ENCODE measurements at regions not wholly inside any gene's neighbourhood (a gene's known extent, or its start where the extent isn't known, plus 50 kb on each side); places are given as distances from the start of the nearest gene placed in this dataset.
"Not testable (repeated sequence)": the region's sequence is repeated elsewhere in the genome, so short reads cannot be mapped to it uniquely, and the experiment has no call there.

DNA sequence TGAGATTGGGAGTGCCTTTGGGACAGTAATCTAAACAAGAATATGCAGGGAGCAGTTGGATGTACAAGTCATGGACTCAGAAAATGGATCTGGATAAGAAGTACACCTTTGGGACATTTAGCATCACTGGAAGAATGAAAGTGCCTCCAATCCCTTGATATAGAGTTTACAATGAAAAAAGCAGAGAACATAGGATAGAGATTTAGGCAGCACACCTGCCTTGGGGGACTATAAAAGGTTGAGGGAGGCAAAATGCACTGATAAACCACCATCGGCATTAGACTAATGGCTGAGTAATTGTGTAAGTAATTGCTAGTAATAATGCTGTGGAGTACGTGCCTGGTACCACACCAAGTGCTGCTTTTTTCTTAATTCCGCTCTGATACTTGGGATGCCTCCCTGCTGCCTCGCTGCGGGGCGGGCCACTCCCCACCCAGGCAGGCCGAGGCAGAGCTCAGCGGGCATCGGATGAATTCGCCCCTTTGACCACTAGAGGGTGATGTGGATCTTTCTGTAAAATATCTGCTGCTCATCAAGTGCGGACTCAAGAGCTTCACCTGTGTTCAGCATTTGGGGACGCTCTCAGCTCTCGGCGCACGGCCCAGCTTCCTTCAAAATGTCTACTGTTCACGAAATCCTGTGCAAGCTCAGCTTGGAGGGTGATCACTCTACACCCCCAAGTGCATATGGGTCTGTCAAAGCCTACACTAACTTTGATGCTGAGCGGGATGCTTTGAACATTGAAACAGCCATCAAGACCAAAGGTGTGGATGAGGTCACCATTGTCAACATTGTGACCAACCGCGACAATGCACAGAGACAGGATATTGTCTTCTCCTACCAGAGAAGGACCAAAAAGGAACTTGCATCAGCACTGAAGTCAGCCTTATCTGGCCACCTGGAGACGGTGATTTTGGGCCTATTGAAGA is 99.9 kb downstream of the ANKRD18B start:
- DNase-seq (ENCODE audit: low read depth) = peak; percentile 50

DNA sequence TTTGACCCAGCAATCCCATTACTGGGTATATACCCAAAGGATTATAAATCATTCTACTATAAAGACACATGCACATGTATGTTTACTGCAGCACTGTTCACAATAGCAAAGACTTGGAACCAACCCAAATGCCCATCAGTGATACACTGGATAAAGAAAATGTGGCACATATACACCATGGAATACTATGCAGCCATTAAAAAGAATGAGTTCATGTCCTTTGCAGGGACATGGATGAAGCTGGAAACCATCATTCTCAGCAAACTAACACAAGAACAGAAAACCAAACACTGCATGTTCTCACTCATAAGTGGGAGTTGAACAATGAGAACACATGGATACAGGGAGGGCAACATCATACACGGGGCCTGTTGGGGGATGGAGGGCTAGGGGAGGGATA is 104.3 kb downstream of the ANKRD18B start:
- DNase-seq (ENCODE audit: low read depth) = not testable (repeated sequence)

DNA sequence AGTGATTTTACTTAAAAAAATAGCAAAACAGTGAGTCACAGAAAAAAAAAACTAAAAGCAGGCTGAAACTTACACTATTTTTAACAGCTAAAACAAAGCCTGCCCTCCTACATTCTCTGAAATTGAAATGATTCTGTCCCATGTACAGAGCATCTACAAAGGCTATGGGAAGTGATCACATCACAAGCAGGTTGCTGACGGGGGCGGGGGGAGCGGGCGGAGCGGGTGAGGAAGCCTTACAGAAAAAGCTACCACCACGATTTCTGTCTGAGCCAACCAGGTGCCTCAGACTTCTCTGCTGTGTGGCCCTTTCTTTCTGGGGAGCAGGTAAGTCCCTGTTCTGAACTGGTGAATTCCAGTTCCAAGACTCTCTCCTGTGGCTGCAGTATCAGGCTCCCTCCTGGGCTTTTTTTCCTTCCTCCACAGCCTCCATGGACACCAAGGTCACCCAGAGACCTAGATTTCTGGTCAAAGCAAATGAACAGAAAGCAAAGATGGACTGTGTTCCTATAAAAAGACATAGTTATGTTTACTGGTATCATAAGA is 104.9 kb downstream of the ANKRD18B start:
- DNase-seq (ENCODE audit: low read depth) = no peak

DNA sequence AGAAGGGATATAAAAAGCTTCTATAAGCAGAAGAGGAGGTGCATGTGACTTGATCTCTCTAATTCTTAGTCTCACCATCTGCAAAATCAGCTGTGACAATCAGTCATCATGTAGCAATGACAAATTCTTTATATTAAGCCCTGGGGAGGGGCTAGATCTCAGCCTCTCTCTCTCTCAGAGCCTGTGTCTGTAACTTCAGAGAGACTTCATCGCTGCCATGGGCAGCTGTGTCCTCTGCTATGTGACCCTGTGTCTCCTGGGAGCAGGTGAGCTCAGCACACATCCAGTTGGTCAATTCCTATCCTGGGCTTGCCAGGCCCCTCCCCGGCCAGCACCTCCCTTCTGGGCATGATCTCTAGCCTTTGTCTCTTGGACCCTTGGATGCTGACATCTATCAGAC is 109.6 kb downstream of the ANKRD18B start:
- no peak for DNase-seq (ENCODE audit: low read depth)

DNA sequence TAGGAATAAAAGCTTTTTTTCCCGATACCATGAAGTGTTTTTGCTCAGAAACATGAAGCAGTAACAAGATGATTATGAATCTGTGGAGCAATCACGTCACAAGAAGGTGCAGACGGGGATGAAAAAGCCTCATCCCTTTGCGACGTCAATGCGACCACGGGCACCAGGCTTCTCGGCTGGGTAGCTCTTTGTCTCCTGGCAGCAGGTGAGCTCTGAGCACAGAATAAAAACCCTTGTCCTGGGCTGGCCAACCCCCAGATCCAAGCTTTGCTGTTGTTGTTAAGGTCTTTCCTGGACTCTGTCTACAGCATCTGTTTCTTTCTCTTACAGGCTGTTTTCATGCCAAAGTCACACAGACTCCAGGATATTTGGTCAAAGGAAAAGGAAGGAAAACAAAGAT is 113.8 kb downstream of the ANKRD18B start:
- DNase-seq (ENCODE audit: low read depth) = no peak

DNA sequence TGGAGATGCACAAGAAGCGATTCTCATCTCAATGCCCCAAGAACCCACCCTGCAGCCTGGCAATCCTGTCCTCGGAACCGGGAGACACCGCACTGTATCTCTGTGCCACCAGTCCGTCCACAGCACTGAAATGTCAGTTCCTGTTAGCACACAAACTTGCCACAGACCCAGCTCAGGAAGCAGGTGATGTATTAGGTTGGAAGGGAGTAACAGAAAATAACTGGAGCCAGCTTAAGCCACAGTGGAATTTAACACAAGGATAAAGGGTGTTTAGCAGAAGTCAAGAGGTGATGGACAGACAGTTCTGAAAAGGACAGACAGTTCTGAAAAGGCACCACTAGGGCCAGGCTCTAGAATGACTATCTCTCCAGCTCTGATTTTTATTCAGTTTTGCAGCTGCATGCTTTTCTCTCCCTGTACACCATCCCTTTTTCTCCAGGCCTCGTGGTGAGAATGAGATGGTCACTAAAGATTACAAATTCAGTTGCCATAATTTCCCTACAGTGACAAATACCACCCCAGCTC is 114.4 kb downstream of the ANKRD18B start:
- no peak for DNase-seq (ENCODE audit: low read depth)

DNA sequence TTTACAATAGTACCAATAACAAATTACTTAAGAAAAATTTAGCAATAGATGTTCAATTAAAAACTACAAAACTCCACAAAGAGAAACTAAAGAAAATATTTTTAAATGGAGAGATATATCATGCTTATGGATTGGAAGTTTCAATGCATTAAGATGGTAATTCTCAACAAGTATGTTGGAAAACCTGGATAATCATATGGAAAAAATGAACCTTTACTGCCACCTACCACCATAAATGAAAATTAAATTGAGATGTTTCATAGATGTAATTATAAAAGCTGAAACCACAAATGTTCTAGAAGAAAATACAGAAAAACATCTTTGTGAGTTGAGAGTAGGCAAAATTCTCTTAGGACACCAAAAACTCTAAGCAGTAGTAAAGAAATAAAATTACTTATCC is 121.7 kb downstream of the ANKRD18B start:
- no peak for DNase-seq (ENCODE audit: low read depth)

DNA sequence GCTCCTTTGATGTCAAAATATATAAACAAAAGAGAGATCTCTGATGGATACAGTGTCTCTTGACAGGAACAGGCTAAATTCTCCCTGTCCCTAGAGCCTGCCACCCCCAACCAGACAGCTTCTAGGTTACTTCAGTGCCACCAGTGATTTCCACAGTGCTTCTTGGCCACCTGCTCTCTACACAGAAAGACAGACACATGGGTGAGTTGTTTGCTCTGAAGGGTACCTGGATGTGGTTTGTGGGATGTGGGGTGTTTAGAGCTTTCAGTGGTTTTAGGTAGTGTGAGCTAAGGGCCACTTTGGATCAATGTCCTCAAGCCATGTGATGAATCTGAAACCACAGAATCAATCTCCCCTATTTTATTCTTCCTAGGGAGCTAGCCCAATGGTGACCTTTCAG is 125.4 kb downstream of the ANKRD18B start:
- DNase-seq (ENCODE audit: low read depth) = no peak

DNA sequence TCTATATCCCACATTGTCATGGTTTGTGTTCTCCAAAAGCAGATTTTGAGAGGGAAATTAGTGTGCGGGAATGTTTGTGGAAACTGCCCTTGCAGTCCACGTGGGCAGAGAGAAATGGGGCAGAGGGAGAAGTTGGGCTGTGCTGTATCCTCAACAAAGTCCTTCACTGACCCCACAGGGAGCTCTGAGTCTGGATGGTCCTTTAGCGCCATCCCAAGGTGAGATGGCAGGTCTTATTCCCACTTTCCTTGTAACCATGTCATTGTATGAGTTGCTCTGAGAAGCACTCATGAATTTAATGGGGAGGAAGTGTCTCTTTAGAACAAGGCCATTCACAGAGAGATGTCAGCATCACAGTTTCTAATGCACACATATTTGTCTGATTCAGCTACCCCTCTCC is 127.1 kb downstream of the ANKRD18B start:
- no peak for DNase-seq (ENCODE audit: low read depth)

DNA sequence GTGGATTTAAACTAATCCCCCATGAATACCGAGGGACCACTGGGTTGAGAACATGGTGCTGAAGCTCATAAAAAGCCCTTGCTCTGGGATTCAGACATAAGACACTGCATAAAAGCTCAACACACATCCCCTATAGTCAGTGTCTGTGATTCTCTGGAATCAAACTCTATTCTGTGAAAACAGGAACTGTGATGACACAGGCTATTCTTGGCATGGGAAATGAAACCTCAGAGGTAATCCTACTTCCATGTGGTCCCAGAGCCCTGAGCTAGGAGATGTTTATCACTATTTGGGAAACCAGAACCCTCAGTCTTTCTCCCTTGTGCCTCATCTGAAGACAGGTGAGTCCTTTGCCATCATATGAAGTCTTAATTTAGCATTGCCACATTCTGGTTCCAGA is 135.4 kb upstream of the PRSS3 start:
- DNase-seq (ENCODE audit: low read depth) = no peak

DNA sequence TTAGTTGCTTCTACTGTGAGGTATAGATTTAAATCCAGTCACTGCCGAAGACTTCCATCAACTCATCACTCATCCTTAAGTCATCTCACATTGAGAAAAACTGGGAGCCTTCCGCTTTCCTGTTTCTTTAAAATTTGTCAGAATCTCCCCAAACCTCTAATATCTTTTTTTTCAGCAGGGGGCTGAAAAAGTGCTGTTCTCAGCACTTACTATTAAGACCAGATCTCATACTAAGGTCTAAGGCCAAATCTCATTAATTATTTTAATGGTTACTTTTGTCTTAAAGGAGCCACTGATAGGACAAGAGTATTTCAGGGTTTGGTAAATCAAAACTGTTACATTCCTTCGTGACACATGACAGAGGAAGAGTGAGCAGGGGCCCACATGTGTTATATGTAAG is 134.6 kb upstream of the PRSS3 start:
- no peak for DNase-seq (ENCODE audit: low read depth)

DNA sequence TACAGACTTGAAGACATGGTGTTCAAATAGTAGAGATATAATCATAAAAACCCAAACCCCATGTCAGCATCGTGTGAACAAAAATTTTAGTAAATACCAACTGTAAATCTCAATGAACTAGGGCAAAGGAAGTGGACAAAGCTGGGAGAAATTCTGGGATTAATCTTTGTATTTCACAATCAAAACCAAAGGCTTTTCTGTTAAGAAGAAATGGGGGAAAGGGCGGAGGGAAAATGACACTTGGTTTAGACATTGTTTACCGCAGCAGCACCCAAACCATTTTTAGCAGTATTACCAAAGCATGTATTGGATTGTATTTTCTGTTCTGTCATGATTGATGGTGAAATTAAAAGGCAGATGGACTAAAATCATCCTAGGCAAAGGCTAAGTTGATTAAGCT is 134.2 kb upstream of the PRSS3 start:
- no peak for DNase-seq (ENCODE audit: low read depth)

DNA sequence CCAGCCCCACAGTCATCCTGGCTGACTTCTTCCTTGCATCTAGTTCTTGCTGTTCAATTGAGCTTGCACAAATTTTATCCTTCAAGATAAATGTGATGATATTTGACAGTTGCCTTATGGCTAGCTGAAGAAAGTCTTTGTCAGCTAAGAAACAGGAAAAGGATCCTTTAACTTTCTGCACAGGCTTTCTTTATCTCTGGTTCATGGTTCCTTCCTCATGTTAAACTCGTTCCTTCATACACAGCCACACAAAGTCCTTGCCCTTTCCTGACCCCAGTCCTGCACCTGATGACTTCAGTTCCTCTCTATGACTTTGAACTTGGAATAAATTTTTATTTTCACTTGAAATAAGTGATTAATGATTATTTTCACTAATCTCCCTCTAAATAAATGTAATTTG is 132.5 kb upstream of the PRSS3 start:
- no peak for DNase-seq (ENCODE audit: low read depth)

DNA sequence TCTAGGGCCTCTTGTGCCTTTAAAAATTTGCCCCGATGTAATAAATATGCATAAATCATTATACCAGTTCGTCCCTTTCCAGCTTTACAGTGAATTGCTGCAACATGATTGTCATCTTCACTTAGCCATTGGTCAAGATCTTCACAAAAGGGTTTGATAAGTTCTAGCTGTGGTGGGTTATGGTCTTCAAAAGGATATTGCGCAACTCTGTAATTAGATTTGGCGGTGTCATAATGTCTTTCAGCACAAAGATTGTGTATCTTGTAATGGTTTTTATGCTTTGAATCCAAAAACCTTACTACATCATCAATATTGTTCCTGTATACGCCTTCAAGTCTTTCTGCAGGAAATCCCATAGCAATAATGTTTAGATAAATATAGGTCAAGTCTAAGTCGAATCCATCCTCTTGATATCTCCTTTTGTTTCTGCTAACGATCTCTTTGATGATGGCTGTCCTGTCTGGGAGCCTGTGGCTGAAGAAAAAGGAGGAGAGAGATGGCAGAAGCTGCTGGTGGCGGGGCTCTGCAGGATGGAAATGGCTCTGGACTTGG is 119.1 kb upstream of the PRSS3 start:
- not testable (repeated sequence) for DNase-seq (ENCODE audit: low read depth)

DNA sequence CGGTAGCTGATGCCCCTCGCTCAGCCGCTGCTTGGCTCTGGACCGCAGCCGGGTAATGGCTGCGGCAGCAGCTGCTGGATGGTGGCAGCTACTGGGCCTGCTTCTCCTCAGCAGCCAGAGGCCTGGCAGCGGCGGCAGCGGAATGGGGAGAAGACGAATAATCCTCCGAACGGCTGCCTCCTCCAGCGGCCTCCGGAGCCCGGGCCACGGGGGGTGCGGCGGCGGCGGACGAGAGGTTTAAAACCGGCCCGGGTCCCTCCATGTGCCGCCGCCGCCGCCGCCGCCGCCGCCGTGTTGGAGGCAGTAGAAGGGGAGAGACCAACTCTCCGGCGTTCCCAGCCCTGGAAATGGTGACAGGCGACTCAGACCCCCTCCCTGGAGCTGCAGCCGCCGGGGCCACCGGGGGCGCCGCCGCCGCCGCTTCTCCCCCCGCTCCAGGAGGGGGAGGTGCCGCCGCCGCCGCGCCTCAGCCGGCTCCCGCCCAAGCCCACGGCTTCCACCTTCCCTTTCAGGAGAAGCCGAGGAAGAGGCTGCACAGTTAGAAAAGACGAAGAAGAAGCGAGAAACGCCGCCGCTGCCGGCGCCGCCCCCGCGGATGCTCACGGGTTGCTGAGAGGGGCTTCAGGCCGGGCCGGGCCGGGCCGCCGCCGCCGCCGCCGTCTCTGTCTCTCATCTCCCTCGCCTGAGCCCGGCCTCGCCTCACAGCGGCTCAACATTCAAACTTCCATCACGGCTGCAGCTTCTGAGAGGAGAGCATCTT is 118.4 kb upstream of the PRSS3 start:
- no peak for DNase-seq (ENCODE audit: low read depth)

DNA sequence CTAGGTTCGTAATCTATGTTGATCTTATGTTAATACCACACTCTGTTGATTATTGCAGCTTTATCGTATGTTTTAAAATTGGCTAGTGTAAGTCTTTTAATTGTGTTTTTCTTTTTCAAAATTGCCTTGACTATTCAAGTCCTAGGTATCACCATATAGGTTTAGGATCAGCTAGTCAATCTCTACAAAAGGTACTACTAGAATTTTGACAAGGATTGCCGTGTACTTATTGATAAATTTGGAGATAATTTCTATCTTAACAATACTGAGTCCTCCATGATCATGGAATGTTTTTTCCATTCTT is 117.9 kb upstream of the PRSS3 start:
- DNase-seq (ENCODE audit: low read depth) = no peak

DNA sequence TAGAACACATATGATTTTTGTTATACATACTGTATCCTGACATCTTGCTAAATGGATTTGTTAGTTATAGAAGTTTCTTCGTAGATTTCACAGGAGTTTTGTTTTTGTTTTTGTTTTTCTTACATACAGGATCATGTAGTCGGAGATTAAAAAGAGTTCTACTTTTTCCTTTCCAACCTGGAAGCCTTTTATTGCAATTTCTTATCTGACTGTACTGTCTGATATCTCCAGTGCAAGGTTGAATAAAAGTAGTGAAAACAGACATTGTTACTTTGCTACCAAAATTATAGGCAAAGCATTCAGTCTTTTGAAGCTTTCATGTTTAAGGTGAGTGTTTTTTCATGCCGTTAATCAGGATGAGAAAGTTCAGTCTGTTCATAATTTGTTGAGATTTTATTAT is 117.4 kb upstream of the PRSS3 start:
- no peak for DNase-seq (ENCODE audit: low read depth)

DNA sequence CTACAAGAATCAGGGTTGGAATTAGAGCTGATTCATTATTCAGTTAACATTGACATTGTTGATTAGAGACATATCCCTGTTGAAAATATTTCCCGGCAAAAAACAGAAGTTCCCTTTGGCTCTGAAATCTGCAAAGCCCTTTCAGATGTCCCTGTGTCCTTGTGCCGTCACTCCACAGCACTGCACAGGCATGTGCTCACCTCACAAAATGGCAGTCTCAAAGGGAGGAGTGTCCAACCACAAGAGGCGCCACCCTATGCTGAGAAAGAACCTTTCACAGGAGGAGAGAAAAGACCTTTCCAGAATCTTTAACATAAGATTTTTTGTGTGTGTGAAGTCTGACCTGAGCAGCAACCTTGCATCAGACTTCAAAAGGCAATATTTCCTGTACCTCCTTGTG is 112.8 kb upstream of the PRSS3 start:
- DNase-seq (ENCODE audit: low read depth) = no peak

DNA sequence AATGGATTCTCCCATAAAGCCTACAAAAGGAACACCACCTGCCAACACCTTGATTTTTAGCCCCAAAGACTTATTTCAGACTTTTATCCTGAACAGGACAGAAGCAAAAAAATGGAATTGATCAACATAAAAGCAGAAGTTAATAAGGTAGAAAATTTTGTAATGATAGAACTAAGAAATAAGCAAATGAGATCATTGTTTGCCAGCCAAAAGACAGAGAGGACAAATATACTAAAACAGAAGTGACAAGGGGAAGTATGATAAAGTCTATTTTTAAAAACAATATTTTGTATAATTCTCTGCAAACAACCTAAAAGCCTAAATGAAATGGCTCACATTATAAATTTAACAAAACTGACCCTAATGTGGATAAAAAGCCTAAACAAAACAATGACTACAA is 110.5 kb upstream of the PRSS3 start:
- no peak for DNase-seq (ENCODE audit: low read depth)

DNA sequence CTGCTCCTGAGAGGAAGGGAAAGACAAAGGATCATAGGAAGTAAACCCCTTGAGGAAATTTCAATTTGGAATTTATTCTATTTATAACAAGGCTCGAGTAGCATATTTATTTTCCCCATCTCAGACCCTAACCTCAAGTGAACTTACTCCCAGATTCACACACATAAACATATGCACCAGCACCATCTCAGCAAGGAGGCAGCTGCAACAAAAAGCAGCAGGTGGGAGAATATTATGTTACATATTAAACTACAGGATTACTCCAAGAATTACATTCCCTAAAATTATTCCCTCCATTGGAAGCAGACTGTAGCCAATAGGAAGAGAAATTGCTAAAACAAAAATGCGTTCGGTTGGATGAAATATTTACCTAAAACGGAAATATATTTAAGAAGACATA is 108.4 kb upstream of the PRSS3 start:
- DNase-seq (ENCODE audit: low read depth) = no peak

DNA sequence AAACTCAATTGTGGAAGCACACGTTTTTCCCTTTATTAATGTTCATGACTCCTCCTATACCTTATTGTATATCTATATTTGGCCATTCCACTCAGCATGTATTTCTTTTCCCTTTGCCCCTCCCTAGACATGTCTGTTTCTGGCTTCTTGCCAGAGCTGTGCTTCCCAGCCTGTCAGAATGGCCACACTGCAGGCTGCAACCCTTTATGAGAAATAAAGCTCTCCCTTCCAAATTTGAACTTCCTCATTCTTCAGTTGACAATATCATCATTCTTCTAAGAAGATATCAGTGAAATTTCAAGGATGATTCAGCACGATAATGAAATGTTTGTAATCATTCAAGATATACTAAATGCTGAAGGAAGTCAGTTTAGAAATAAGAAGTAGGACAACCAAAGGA is 107.6 kb upstream of the PRSS3 start:
- no peak for DNase-seq (ENCODE audit: low read depth)

DNA sequence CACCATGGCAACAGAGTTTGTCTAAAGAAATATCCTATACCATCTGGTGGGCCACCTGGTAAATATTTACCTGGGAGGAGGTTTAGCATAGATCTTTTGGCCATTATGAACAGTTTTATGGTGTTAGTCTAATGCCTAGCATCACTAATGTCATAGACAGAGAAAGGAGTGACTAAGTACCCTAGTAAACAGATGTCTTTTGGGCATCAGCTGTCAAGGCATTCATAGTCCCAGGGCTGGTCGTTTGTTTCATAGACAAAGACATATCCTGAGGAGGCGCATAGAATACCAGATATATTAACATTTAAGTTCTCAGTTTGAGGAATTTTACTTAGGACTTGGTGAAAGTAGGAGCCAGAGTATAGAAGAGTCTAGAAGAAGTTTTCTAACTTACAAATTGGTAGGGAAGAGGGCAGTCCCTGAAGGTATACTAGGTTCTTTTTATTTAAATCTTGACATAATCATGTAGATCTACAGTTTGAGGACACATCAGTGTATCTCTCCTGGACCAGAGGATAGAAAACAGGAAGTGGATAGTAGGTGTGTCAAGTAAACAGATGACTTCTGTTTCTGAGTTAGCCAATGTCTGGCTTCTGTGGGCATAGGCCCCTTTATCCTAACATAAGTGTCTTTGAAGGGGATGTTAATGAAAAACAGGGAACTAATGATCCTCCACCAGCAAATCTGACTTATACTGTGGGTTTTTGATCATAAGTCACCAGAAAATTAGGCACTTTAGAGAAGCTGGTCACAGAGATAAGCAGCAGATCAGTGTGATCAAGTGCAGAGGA is 105.0 kb upstream of the PRSS3 start:
- no peak for DNase-seq (ENCODE audit: low read depth)
